GM19455 (cell line): ENCODE measurements at regions not wholly inside any gene's neighbourhood (a gene's known extent, or its start where the extent isn't known, plus 50 kb on each side); places are given as distances from the start of the nearest gene placed in this dataset.

Experiments used
- ATAC-seq: cut with Tn5 transposase; IDR thresholded peaks from one replicate; pipeline ENCODE4 v1.9.1; 2021; ENCODE audit not compliant: unreplicated experiment

- no peak for ATAC-seq
Measured at GRCh38 chr2:217538719-217539118, 464.1 kb downstream of the TNS1 start.

GRCh38 chr2:217535957-217536708, 466.7 kb downstream of the TNS1 start:
- ATAC-seq = no peak

GRCh38 chr2:217530392-217531090, 472.3 kb downstream of the TNS1 start:
- ATAC-seq = no peak

- ATAC-seq = no peak
Measured at GRCh38 chr2:217529271-217529670, 473.5 kb downstream of the TNS1 start.

GRCh38 chr2:217527590-217528202, 475.1 kb downstream of the TNS1 start:
- ATAC-seq = no peak

- ATAC-seq = no peak
Measured at GRCh38 chr2:217525076-217525475, 477.7 kb downstream of the TNS1 start.

- no peak for ATAC-seq
Measured at GRCh38 chr2:217523286-217523685, 479.5 kb downstream of the TNS1 start.

- no peak for ATAC-seq
Measured at GRCh38 chr2:217521820-217522219, 481.0 kb downstream of the TNS1 start.

GRCh38 chr2:217520356-217521010, 482.3 kb downstream of the TNS1 start:
- ATAC-seq = no peak

GRCh38 chr2:217517402-217517801, 485.4 kb downstream of the TNS1 start:
- ATAC-seq = no peak

- no peak for ATAC-seq
Measured at GRCh38 chr2:217515615-217516309, 487.0 kb downstream of the TNS1 start.

GRCh38 chr2:217513258-217513657, 489.5 kb downstream of the TNS1 start:
- no peak for ATAC-seq

- no peak for ATAC-seq
Measured at GRCh38 chr2:217512728-217513127, 490.1 kb downstream of the TNS1 start.

GRCh38 chr2:217512259-217512658, 490.5 kb downstream of the TNS1 start:
- no peak for ATAC-seq

GRCh38 chr2:217511850-217512249, 490.9 kb downstream of the TNS1 start:
- no peak for ATAC-seq

- ATAC-seq = no peak
Measured at GRCh38 chr2:217510771-217511291, 492.0 kb downstream of the TNS1 start.

GRCh38 chr2:217505303-217505702, 497.5 kb downstream of the TNS1 start:
- no peak for ATAC-seq

GRCh38 chr2:217501887-217502286, 500.9 kb downstream of the TNS1 start:
- ATAC-seq = no peak

- ATAC-seq = no peak
Measured at GRCh38 chr2:217497843-217498377, 504.9 kb downstream of the TNS1 start.

GRCh38 chr2:217494557-217494956, 508.2 kb downstream of the TNS1 start:
- no peak for ATAC-seq
